Activated T-helper 17 cell treated with anti-CD3 and anti-CD28 coated beads, Interleukin-2, amount 50 U/mL, for 72 hours (primary cell): ENCODE measurements at regions not wholly inside any gene's neighbourhood (a gene's known extent, or its start where the extent isn't known, plus 50 kb on each side); places are given as distances from the start of the nearest gene placed in this dataset.
"Not testable (repeated sequence)": the region's sequence is repeated elsewhere in the genome, so short reads cannot be mapped to it uniquely, and the experiment has no call there.

Experiments used
- ATAC-seq: fragments of 150-1000 bp; cut with Tn5 transposase; replicated peaks from 2 replicates; pipeline ENCODE4 v1.10.0; 2021; ENCODE audit warnings: mild to moderate bottlenecking, moderate library complexity
- H3K27ac Mint-ChIP-seq: one replicate; pipeline ENCODE4 v1.8.0; 2022; ENCODE audit warnings: mixed read lengths
- H3K27me3 Mint-ChIP-seq: one replicate; pipeline ENCODE4 v1.8.0; 2022; ENCODE audit warnings: mixed read lengths
- H3K36me3 Mint-ChIP-seq: one replicate; pipeline ENCODE4 v1.8.0; 2022; ENCODE audit warnings: low read depth, mild to moderate bottlenecking, mixed read lengths
- H3K4me1 Mint-ChIP-seq: one replicate; pipeline ENCODE4 v1.8.0; 2022; ENCODE audit warnings: mixed read lengths
- H3K4me3 Mint-ChIP-seq: one replicate; pipeline ENCODE4 v1.8.0; 2022; ENCODE audit warnings: mild to moderate bottlenecking, mixed read lengths
- H3K9me3 Mint-ChIP-seq: one replicate; pipeline ENCODE4 v1.8.0; 2022; ENCODE audit warnings: mixed read lengths

DNA sequence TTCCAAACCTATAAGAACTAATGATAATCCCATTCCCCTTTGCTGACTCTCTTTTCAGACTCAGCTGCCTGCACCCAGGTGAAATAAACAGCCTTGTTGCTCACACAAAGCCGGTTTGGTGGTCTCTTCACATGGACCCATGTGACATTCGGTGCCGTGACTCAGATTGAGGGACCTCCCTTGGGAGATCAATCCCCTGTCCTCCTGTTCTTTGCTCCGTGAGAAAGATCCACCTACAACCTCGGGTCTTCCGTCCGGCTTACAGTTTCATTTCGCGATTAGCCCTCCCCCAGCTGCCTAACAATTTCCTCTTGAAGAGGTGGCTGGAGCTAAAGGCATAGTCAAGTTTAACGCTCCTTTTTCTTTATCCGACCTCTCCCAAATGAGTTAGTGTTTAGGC lies 1324.0 kb downstream of the XPNPEP1 start:
- not testable (repeated sequence) for H3K4me3 Mint-ChIP-seq, ATAC-seq, H3K9me3 Mint-ChIP-seq, H3K27me3 Mint-ChIP-seq, H3K27ac Mint-ChIP-seq, H3K36me3 Mint-ChIP-seq, H3K4me1 Mint-ChIP-seq

- Mint-ChIP-seq H3K4me1 (no peaks in the 10 kb centered on the region), H3K36me3 (no peaks in the 10 kb centered on the region), H3K4me3 (no peak overlapping the region), H3K27ac (no peak overlapping the region), H3K27me3 (no peaks in the 10 kb centered on the region), H3K9me3 (peaks cover 4% of the 10 kb centered on the region)
- no peak for ATAC-seq
Observed at GRCh38 chr10:108598831-108599230, 1324.5 kb downstream of the XPNPEP1 start.

- H3K4me1 Mint-ChIP-seq, result no peaks in the 10 kb centered on the region
- H3K27me3 Mint-ChIP-seq, result no peaks in the 10 kb centered on the region
- peaks cover 4% of the 10 kb centered on the region for H3K9me3 Mint-ChIP-seq
- no peak for ATAC-seq
- H3K27ac Mint-ChIP-seq, result no peak overlapping the region
- H3K36me3 Mint-ChIP-seq, result no peaks in the 10 kb centered on the region
- H3K4me3 Mint-ChIP-seq, result no peak overlapping the region
Observed at GRCh38 chr10:108598320-108598695, 1325.0 kb downstream of the XPNPEP1 start.

- Mint-ChIP-seq H3K27ac (no peak overlapping the region), H3K4me1 (no peaks in the 10 kb centered on the region), H3K9me3 (peaks cover 5% of the 10 kb centered on the region), H3K27me3 (no peaks in the 10 kb centered on the region), H3K36me3 (no peaks in the 10 kb centered on the region), H3K4me3 (no peak overlapping the region)
- no peak for ATAC-seq
Observed at GRCh38 chr10:108597657-108598319, 1325.5 kb downstream of the XPNPEP1 start.

- Mint-ChIP-seq H3K27me3 (no peaks in the 10 kb centered on the region), H3K36me3 (no peaks in the 10 kb centered on the region), H3K9me3 (peaks cover 8% of the 10 kb centered on the region), H3K4me1 (no peaks in the 10 kb centered on the region), H3K4me3 (no peak overlapping the region), H3K27ac (no peak overlapping the region)
- ATAC-seq, result no peak
Observed at GRCh38 chr10:108597031-108597430, 1326.3 kb downstream of the XPNPEP1 start.

DNA sequence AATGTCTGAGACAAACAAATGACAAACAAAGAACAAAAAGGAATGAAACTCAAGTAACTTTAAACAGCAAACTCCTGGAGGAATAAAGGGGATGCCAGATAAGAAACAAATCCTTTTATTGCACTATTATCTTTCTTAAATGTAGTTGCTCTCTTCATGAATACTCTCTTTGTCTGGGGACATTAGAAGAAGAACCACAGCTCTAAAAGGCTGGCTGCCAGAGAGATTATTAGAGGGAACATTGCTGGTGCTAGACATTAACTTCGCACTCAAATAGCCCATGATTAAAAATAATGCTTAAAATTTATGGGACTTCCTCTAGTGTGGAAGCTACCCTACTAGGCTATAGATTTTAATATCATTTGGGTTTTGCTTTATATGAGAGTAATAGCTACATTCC lies 1330.4 kb downstream of the XPNPEP1 start:
- H3K9me3 Mint-ChIP-seq, result peaks cover 20% of the 10 kb centered on the region
- H3K27me3 Mint-ChIP-seq, result no peaks in the 10 kb centered on the region
- ATAC-seq, result no peak
- H3K4me1 Mint-ChIP-seq, result no peaks in the 10 kb centered on the region
- no peaks in the 10 kb centered on the region for H3K36me3 Mint-ChIP-seq
- no peak overlapping the region for H3K4me3 Mint-ChIP-seq
- H3K27ac Mint-ChIP-seq, result no peak overlapping the region

DNA sequence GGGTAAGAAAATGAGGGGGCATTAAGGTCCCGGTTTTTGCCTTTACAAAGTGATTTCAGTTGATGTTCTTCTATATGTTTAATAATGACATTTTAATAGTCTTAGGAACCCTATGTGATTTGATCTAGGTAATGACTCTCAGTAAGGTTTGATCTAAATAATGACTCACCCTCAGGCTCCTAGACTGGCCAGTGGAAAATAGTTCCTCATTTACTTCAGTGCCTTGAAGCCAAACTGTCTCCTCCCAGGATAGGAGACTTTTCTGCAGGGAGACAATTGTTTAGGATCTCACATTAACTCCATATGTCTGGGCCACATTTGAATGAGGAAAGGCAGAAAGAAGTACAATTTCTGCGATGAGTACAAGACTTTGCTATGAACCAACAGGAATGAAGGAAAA lies 1331.9 kb downstream of the XPNPEP1 start:
- no peak overlapping the region for H3K4me3 Mint-ChIP-seq
- H3K27me3 Mint-ChIP-seq, result no peaks in the 10 kb centered on the region
- ATAC-seq, result no peak
- no peaks in the 10 kb centered on the region for H3K36me3 Mint-ChIP-seq
- H3K27ac Mint-ChIP-seq, result no peak overlapping the region
- no peaks in the 10 kb centered on the region for H3K4me1 Mint-ChIP-seq
- peaks cover 20% of the 10 kb centered on the region for H3K9me3 Mint-ChIP-seq

GRCh38 chr10:108586424-108586823 lies 1336.9 kb downstream of the XPNPEP1 start:
- Mint-ChIP-seq H3K9me3 (peaks cover 28% of the 10 kb centered on the region), H3K27ac (no peak overlapping the region), H3K4me3 (no peak overlapping the region), H3K27me3 (no peaks in the 10 kb centered on the region), H3K36me3 (no peaks in the 10 kb centered on the region), H3K4me1 (no peaks in the 10 kb centered on the region)
- no peak for ATAC-seq

GRCh38 chr10:108583877-108584276 lies 1339.4 kb downstream of the XPNPEP1 start:
- H3K4me3 Mint-ChIP-seq, result no peak overlapping the region

GRCh38 chr10:108582888-108583287 lies 1340.4 kb downstream of the XPNPEP1 start:
- Mint-ChIP-seq H3K36me3 (no peaks in the 10 kb centered on the region), H3K4me1 (no peaks in the 10 kb centered on the region), H3K4me3 (no peak overlapping the region), H3K27ac (no peak overlapping the region), H3K27me3 (no peaks in the 10 kb centered on the region), H3K9me3 (peaks cover 14% of the 10 kb centered on the region)
- no peak for ATAC-seq

More at GRCh38 chr10:108583877-108584276, 1339.4 kb downstream of the XPNPEP1 start:
- H3K27ac Mint-ChIP-seq, result no peak overlapping the region
- no peaks in the 10 kb centered on the region for H3K27me3 Mint-ChIP-seq
- H3K4me1 Mint-ChIP-seq, result no peaks in the 10 kb centered on the region
- peaks cover 17% of the 10 kb centered on the region for H3K9me3 Mint-ChIP-seq
- no peaks in the 10 kb centered on the region for H3K36me3 Mint-ChIP-seq
- no peak for ATAC-seq

DNA sequence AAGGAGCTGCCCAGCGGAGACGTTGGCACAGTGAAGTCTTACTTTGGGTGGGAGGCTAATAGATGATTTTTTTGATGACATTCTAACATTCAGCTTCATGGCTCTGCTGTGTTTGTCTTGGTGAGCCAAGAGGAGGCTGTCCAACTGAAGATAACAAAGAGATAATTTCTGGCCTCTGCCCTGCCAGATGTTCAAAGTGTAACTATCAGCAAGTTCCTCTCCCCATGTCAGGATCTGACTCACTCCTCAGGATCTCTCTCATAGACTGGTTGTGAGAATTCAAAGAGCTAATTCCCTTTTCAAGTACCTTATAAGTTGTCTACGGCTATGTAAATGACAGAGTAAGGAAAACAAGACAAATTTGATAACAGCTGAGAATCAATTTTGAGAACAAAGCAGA lies 1340.9 kb downstream of the XPNPEP1 start:
- Mint-ChIP-seq H3K4me3 (no peak overlapping the region), H3K36me3 (no peaks in the 10 kb centered on the region), H3K27ac (no peak overlapping the region), H3K27me3 (no peaks in the 10 kb centered on the region), H3K9me3 (peaks cover 14% of the 10 kb centered on the region), H3K4me1 (no peaks in the 10 kb centered on the region)
- ATAC-seq, result no peak

- ATAC-seq, result no peak
- Mint-ChIP-seq H3K27ac (no peak overlapping the region), H3K36me3 (no peaks in the 10 kb centered on the region), H3K9me3 (peaks cover 14% of the 10 kb centered on the region), H3K4me1 (no peaks in the 10 kb centered on the region), H3K27me3 (no peaks in the 10 kb centered on the region), H3K4me3 (no peak overlapping the region)
Observed at GRCh38 chr10:108578258-108578657, 1345.1 kb downstream of the XPNPEP1 start.

DNA sequence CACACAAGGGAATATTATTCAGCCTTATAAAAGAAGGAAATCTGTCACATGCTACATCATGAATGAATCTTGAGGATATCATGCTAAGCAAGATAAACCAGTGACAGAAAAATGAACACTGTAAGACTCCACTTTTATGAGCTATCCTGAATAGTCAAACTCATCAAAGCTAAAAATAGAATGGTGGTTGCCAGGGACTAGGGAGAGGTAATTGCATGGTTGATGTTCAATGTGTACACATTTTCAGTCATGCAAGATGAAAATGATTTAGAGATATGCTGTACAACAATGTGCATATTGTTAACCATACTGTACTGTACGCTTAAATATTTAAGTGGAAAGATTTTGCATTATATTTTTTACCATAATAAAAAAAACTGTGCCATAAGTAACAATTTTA lies 1349.1 kb downstream of the XPNPEP1 start:
- ATAC-seq, result no peak
- H3K27ac Mint-ChIP-seq, result no peak overlapping the region
- no peaks in the 10 kb centered on the region for H3K27me3 Mint-ChIP-seq
- H3K9me3 Mint-ChIP-seq, result peaks cover 3% of the 10 kb centered on the region
- no peak overlapping the region for H3K4me3 Mint-ChIP-seq
- H3K4me1 Mint-ChIP-seq, result no peaks in the 10 kb centered on the region
- no peaks in the 10 kb centered on the region for H3K36me3 Mint-ChIP-seq

- no peak overlapping the region for H3K4me3 Mint-ChIP-seq
- no peak for ATAC-seq
- H3K4me1 Mint-ChIP-seq, result no peaks in the 10 kb centered on the region
- H3K27me3 Mint-ChIP-seq, result no peaks in the 10 kb centered on the region
- H3K27ac Mint-ChIP-seq, result no peak overlapping the region
- H3K9me3 Mint-ChIP-seq, result peaks cover 10% of the 10 kb centered on the region
- H3K36me3 Mint-ChIP-seq, result no peaks in the 10 kb centered on the region
Observed at GRCh38 chr10:108568824-108569223, 1354.5 kb downstream of the XPNPEP1 start.

DNA sequence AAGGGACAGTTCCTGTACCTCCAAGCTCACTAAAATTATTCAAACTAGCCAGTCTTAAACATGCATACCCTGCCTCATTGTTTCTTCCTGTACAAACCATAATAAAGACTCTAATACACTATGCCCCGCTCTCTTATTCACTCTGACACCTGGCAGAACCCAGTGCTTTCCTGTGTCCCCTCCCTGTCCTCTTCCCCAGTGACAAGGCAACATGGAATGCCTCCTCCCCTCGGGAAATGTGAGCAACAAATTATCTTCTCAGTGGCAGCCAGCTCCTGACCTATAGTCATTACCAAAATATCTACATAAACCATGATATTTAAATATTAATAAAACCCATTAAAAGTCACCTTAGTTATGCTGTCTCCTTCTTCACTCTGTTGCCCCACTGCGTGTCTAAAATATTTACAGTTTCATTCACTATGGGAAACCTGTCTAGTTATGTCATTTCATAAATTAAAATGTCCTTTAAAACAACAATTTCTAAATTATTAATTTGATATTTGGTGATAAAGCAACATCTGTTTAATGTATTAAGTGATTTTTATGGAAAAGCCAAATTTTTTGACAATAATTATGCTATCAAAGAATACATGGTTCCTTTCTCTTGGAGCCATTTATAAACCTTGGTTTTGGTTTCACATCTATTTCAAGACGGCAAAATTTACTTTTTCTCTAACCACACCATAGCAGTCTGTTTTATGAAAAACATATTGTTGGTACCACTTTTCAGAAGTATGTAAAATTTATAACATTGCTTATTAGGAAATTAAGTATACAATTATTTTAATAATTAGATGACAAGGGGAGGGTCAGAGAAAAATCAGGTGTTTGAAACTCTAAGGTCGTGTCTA lies 1355.2 kb downstream of the XPNPEP1 start:
- Mint-ChIP-seq H3K4me1 (no peaks in the 10 kb centered on the region), H3K9me3 (peaks cover 15% of the 10 kb centered on the region), H3K36me3 (no peaks in the 10 kb centered on the region), H3K27ac (no peak overlapping the region), H3K4me3 (no peak overlapping the region), H3K27me3 (no peaks in the 10 kb centered on the region)
- no peak for ATAC-seq
